HEK293T (cell line): ENCODE measurements at regions not wholly inside any gene's neighbourhood (a gene's known extent, or its start where the extent isn't known, plus 50 kb on each side); places are given as distances from the start of the nearest gene placed in this dataset.

ENCODE experiments used
- ARNT ChIP-seq: fragments of 450-650 bp; IDR thresholded peaks from 2 replicates; pipeline ENCODE4 v1.6.1; 2017; ENCODE audit warnings: mild to moderate bottlenecking
- BHLHE40 ChIP-seq: fragments of 450-650 bp; IDR thresholded peaks from 2 replicates; pipeline ENCODE4 v1.6.1; 2016; ENCODE audit warnings: mild to moderate bottlenecking, moderate library complexity, borderline replicate concordance
- CTBP1 ChIP-seq: fragments of 450-650 bp; IDR thresholded peaks from 2 replicates; pipeline ENCODE4 v1.6.1; 2016; ENCODE audit warnings: borderline replicate concordance
- ELF4 ChIP-seq: fragments of 450-650 bp; IDR thresholded peaks from 2 replicates; pipeline ENCODE4 v1.6.1; 2017; ENCODE audit warnings: antibody characterized with exemption
- FOXA1 ChIP-seq: fragments of 450-650 bp; IDR thresholded peaks from 2 replicates; pipeline ENCODE4 v1.6.1; 2016; ENCODE audit warnings: mild to moderate bottlenecking
- FOXM1 ChIP-seq: fragments of 450-650 bp; IDR thresholded peaks from 2 replicates; pipeline ENCODE4 v1.6.1; 2017; ENCODE audit warnings: mild to moderate bottlenecking, borderline replicate concordance
- HDGF ChIP-seq: fragments of 450-650 bp; IDR thresholded peaks from 2 replicates; pipeline ENCODE4 v1.6.1; 2017; ENCODE audit warnings: antibody characterized with exemption, borderline replicate concordance
- LEF1 ChIP-seq: fragments of 450-650 bp; IDR thresholded peaks from 2 replicates; pipeline ENCODE4 v1.6.1; 2017; ENCODE audit warnings: mild to moderate bottlenecking, borderline replicate concordance
- PKNOX1 ChIP-seq: fragments of 450-650 bp; IDR thresholded peaks from 2 replicates; pipeline ENCODE4 v1.6.1; 2016
- SP1 ChIP-seq: fragments of 450-650 bp; IDR thresholded peaks from 2 replicates; pipeline ENCODE4 v1.6.1; 2017
- SUZ12 ChIP-seq: fragments of 450-650 bp; IDR thresholded peaks from 2 replicates; pipeline ENCODE4 v1.6.1; 2016; ENCODE audit warnings: mild to moderate bottlenecking
- TARDBP ChIP-seq: fragments of 450-650 bp; IDR thresholded peaks from 2 replicates; pipeline ENCODE4 v1.6.1; 2016
- ZNF384 ChIP-seq: fragments of 450-650 bp; IDR thresholded peaks from 2 replicates; pipeline ENCODE4 v1.6.1; 2016

DNA sequence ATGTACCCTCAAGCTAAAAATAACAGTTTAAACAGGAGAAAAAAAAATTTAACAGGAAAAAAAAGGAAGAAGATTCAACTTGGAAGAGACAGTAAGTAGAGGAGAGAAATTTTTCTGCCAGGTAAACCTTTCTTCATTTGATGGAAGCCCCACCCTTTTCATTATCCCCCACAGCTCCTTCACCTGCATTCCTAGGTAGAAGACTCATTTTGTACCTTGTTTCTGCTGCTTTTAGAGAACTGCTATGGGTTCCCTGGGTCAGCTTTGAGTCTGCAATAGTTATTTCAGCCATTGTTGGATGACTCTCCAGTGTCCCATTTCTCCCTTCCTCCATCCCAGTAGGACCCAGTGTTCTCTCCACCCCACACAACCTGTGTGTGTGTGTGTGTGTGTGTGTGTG, 74.1 kb upstream of the CPEB4 start:
- TF ChIP-seq BHLHE40: no peak
- TF ChIP-seq CTBP1: no peak
- TF ChIP-seq ELF4: no peak
- no peak for TF ChIP-seq FOXM1
- no peak for TF ChIP-seq HDGF
- no peak for TF ChIP-seq SUZ12
- no peak for TF ChIP-seq FOXA1
- TF ChIP-seq ARNT: no peak
- TF ChIP-seq SP1: no peak
- no peak for TF ChIP-seq PKNOX1
- TF ChIP-seq ZNF384: no peak
- no peak for TF ChIP-seq LEF1
- TF ChIP-seq TARDBP: no peak
